GM10266 (cell line): ENCODE measurements at regions not wholly inside any gene's neighbourhood (a gene's known extent, or its start where the extent isn't known, plus 50 kb on each side); places are given as distances from the start of the nearest gene placed in this dataset.

Experiments
- DNase-seq: peaks from one replicate; pipeline ENCODE4 v3.0.0; 2012; ENCODE audit errors: extremely low spot score
- CTCF ChIP-seq: IDR thresholded peaks from 2 replicates; pipeline ENCODE4 v1.5.1; 2012; ENCODE audit warnings: mild to moderate bottlenecking, low read depth; ENCODE audit not compliant: control insufficient read depth, insufficient read depth; ENCODE audit errors: missing control alignments

- TF ChIP-seq CTCF: no peak
Measured at GRCh38 chr4:23016981-23017380, 324.2 kb downstream of the GBA3 start.

GRCh38 chr4:23015821-23016220 lies 323.1 kb downstream of the GBA3 start:
- TF ChIP-seq CTCF: no peak
- no peak for DNase-seq

More at GRCh38 chr4:23016981-23017380, 324.2 kb downstream of the GBA3 start:
- no peak for DNase-seq

GRCh38 chr4:23009093-23009492 lies 316.4 kb downstream of the GBA3 start:
- DNase-seq: no peak
- TF ChIP-seq CTCF: no peak

GRCh38 chr4:23006756-23007155 lies 314.0 kb downstream of the GBA3 start:
- TF ChIP-seq CTCF: no peak
- DNase-seq: no peak

- TF ChIP-seq CTCF: no peak
- no peak for DNase-seq
Measured at GRCh38 chr4:23005691-23006090, 313.0 kb downstream of the GBA3 start.

- TF ChIP-seq CTCF: no peak
- DNase-seq: no peak
Measured at GRCh38 chr4:23001478-23001877, 308.7 kb downstream of the GBA3 start.

- no peak for TF ChIP-seq CTCF
- no peak for DNase-seq
Measured at GRCh38 chr4:22999419-22999818, 306.7 kb downstream of the GBA3 start.
